Urothelium cell line (cell line): ENCODE measurements at regions not wholly inside any gene's neighbourhood (a gene's known extent, or its start where the extent isn't known, plus 50 kb on each side); places are given as distances from the start of the nearest gene placed in this dataset.
A peak's percentile ranks its signal among the peaks of the same experiment; 100 is the strongest.

Experiments
- DNase-seq: peaks from one replicate; pipeline ENCODE4 v3.0.0; 2011; ENCODE audit warnings: low spot score, mixed read lengths
- FAIRE-seq: peaks from 2 replicates; lab custom pipeline; 2011; peaks lifted over from hg19 to GRCh38; lab: Jason Lieb, UNC

- FAIRE-seq (no peak), DNase-seq (no peak)
Observed at GRCh38 chr16:54585094-54585997, 298.8 kb upstream of the IRX3 start.

- FAIRE-seq: no peak
- no peak for DNase-seq
Observed at GRCh38 chr16:54584121-54584520, 297.5 kb upstream of the IRX3 start.

- no peak for DNase-seq
Observed at GRCh38 chr16:54582631-54583250, 296.2 kb upstream of the IRX3 start.

DNA sequence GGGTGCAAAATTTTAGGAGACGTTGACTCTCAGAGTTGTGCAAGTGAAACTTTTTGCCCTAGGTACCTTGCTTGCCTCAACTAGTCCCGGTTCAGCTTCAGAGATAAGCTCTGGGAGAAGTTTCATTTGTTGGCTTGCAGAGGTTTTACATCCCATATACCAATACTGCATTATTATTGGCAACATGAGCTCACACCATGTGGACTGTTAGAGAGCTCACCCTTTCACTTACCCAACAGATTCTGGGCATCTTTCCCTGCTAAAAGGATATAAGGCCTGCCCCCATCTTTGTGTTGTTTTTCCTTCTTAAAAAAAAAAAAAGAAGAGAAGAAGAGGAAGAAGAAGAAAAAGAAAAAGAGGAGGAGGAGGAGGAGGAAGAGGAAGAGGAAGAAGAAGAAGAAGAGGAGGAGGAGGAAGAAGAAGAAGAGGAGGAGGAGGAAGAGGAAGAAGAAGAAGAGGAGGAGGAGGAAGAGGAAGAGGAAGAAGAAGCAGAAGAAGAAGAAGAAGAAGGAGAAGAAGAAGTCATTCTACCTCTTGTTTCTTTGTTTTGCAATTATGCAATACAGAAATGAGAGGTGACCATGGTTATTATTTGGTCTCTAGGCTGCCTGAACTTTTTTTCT is 292.6 kb upstream of the IRX3 start:
- DNase-seq (no peak), FAIRE-seq (no peak)

More at GRCh38 chr16:54582631-54583250, 296.2 kb upstream of the IRX3 start:
- no peak for FAIRE-seq

DNA sequence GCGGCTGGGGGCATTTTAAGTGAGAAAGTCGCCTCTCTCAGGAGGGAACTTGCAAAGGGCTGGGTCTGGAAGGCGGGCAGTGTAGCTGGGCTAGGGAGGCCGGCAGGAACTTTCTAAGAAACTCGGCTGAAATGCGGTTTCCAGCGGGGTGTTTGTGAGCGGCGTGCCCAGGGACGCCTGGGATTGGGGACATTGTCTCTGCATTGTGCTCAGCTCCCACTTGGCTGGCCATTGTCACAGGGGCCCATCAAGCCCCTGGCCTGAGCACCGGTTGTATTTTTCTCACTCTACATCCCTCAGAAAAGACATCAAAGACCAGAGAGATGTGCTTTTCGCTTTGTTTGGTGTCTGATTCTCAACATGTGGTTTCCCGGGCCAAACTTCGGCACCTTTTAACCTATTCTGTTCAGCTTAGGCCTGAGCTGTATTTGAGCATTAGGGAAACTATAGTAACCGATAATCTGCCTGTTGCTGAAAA is 291.1 kb upstream of the IRX3 start:
- DNase-seq (no peak), FAIRE-seq (no peak)

- DNase-seq: no peak
- FAIRE-seq: no peak
Observed at GRCh38 chr16:54576785-54577184, 290.2 kb upstream of the IRX3 start.

GRCh38 chr16:54568906-54569807 is 282.6 kb upstream of the IRX3 start:
- FAIRE-seq (no peak), DNase-seq (no peak)

GRCh38 chr16:54564841-54565240 is 278.3 kb upstream of the IRX3 start:
- no peak for FAIRE-seq

GRCh38 chr16:54554581-54554980 is 268.0 kb upstream of the IRX3 start:
- no peak for DNase-seq
- no peak for FAIRE-seq

More at GRCh38 chr16:54564841-54565240, 278.3 kb upstream of the IRX3 start:
- DNase-seq: no peak

GRCh38 chr16:54548281-54548680 is 261.7 kb upstream of the IRX3 start:
- no peak for FAIRE-seq
- DNase-seq: no peak

- no peak for DNase-seq
- FAIRE-seq: no peak
Observed at GRCh38 chr16:54547052-54547451, 260.5 kb upstream of the IRX3 start.

- DNase-seq (no peak), FAIRE-seq (no peak)
Observed at GRCh38 chr16:54546521-54546920, 259.9 kb upstream of the IRX3 start.

- FAIRE-seq (no peak), DNase-seq (no peak)
Observed at GRCh38 chr16:54545854-54546511, 259.4 kb upstream of the IRX3 start.

DNA sequence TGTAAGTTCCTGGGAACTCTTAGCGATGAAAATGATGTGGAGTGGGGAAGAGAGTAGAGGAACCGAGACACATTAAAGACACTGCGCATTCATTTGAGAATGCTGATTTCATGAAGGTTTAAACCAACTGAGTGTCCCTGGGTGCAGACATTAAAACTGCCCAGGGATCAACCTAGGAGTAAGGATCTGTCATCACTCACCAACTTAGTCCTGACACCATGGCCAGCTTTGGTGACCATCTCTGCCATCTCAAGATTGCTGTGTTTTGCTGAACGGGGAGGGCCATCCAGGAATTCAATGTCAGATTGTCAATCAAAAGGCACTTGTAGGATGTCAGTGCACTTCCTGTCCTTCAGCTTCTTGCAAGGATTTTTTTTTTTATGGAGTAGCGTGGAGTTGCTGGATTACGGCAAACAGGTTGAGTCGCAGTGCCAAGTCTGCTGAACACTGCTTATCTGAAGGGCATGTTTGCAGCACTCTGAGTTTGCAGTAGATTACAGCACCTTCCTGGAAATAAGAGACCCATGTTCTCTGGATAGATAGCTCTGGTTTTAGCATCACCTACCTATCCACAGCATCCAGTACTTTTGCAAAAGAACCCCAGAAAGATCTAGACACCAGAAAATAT is 258.1 kb upstream of the IRX3 start:
- DNase-seq: no peak

DNA sequence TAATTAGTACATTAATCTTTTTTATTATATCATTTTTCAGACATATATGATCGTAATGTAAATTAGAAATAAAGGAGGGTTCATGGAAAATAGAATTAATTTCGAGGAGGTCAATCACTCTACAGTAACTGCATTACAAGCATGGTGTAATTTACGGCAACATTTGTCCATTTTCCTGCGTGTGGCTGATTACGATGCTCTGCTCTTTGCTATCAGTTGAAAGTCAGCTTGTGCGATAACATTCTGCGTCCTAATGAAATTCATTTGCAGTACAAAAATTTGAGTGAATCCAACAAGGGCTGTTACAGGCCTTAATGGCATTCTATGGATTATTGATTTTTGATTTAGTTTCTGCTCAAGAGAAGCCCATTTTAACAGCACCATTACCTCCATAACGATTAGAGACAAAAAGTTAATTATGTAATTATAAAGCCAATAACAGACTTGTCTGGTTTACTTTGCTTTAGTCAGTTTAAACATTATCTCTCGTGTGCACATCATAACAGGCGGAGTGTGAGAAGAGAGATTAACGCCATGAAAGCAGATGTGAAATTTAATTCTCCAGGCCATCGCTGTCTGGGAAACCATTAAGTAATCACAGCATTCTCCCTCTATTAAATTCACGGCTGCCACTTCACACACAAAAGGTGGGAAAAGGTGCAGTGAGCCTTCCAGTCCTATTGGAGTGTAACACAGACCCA is 256.4 kb upstream of the IRX3 start:
- DNase-seq (no peak), FAIRE-seq (no peak)

More for the DNA sequence above, 258.1 kb upstream of the IRX3 start:
- peak; percentile 17 for FAIRE-seq

GRCh38 chr16:54540525-54541180 is 254.1 kb upstream of the IRX3 start:
- DNase-seq: no peak

GRCh38 chr16:54538276-54538675 is 251.7 kb upstream of the IRX3 start:
- FAIRE-seq: no peak
- no peak for DNase-seq

More at GRCh38 chr16:54540525-54541180, 254.1 kb upstream of the IRX3 start:
- FAIRE-seq: no peak

DNA sequence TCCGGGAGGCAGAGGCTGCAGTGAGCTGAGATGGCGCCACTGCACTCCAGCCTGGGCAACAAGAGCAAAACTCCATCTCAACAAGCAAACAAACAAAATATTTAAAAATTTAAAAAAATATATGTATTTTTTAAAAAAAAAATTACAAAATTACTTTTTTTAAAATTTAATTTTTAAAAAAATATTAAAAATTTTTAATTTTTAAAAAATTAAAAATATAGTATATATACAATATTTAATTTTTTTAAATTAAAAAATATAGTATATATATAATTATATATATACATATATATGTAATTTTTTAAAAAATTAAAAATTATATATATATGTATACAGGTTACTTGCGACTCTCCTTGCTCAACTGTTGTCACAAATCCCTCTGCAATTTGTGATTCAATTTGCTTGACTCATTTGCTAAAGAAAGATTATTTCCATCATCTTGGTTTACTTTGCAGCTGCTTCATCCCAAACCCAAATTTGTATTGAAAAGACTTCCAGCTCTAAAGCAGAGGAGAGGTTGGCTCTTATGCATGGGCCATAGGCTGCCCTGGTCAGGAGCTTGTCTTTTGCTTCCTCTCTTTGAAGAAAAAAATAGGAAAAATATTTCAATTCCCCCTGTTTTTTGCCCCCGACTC is 247.4 kb upstream of the IRX3 start:
- no peak for DNase-seq

More for the DNA sequence above, 247.4 kb upstream of the IRX3 start:
- no peak for FAIRE-seq
